H1 (cell line): ENCODE measurements at regions not wholly inside any gene's neighbourhood (a gene's known extent, or its start where the extent isn't known, plus 50 kb on each side); places are given as distances from the start of the nearest gene placed in this dataset.

Source experiments
- CTCF ChIA-PET: fragments of 300-600 bp; sonication (Branson Sonifier 250); formaldehyde crosslinking; loops from one replicate; lab custom pipeline; 2021; ENCODE audit not compliant: partially characterized antibody; lab: Charles Lee
- POLR2A ChIA-PET: fragments of 300-600 bp; sonication (Branson Sonifier 250); formaldehyde crosslinking; loops from one replicate; lab custom pipeline; 2021; ENCODE audit warnings: inconsistent platforms; ENCODE audit not compliant: partially characterized antibody; lab: Charles Lee
- DNase-seq, 2 experiments: peaks; one replicate each; pipeline versions ENCODE4 v3.0.0 to v3.0.0-alpha.2; 2010 to 2022; ENCODE audit warnings: low spot score in 2 of 2, low read depth in 1 of 2, mixed read lengths in 1 of 2
- FAIRE-seq: peaks from 2 replicates; lab custom pipeline; 2011; peaks lifted over from hg19 to GRCh38; lab: Jason Lieb, UNC
- H2AFZ ChIP-seq: 2 replicates; pipeline ENCODE4 v1.8.1; 2012; ENCODE audit warnings: low read length, inconsistent platforms
- H2AK5ac ChIP-seq: 2 replicates; pipeline ENCODE4 v1.6.1; 2013; ENCODE audit warnings: low read depth, low read length
- H2BK120ac ChIP-seq: replicated peaks from 2 replicates; pipeline ENCODE3; 2013; ENCODE audit warnings: low read depth, low read length, inconsistent platforms
- H2BK12ac ChIP-seq: 2 replicates; pipeline ENCODE4 v1.6.1; 2013; ENCODE audit warnings: low read depth, low read length
- H2BK15ac ChIP-seq: 2 replicates; pipeline ENCODE4 v1.6.1; 2013; ENCODE audit warnings: low read length
- H2BK20ac ChIP-seq: 2 replicates; pipeline ENCODE4 v1.6.1; 2013; ENCODE audit warnings: low read length
- H2BK5ac ChIP-seq: 2 replicates; pipeline ENCODE4 v1.6.1; 2013; ENCODE audit warnings: low read depth, low read length
- H3K14ac ChIP-seq: 2 replicates; pipeline ENCODE4 v1.6.1; 2013; ENCODE audit warnings: inconsistent platforms; ENCODE audit not compliant: insufficient read length
- H3K18ac ChIP-seq: 2 replicates; pipeline ENCODE4 v1.6.1; 2013; ENCODE audit warnings: low read length; ENCODE audit errors: extremely low read depth
- H3K23ac ChIP-seq: 2 replicates; pipeline ENCODE4 v1.6.1; 2013; ENCODE audit warnings: inconsistent platforms; ENCODE audit not compliant: insufficient read length
- H3K23me2 ChIP-seq: 2 replicates; pipeline ENCODE4 v1.6.1; 2013; ENCODE audit warnings: low read depth, low read length
- H3K27ac ChIP-seq: 2 replicates; pipeline ENCODE4 v1.6.1; 2011; ENCODE audit warnings: low read depth, low read length, inconsistent platforms
- H3K27me3 ChIP-seq, 4 experiments: replicated peaks in 1 of 4; 1 replicate in 1 of 4; 2 replicates in 3 of 4; pipeline versions ENCODE4 v1.6.1 to v1.8.1; 2011 to 2013; ENCODE audit warnings: low read length in 3 of 4, mild to moderate bottlenecking in 3 of 4, inconsistent platforms in 2 of 4, mixed read lengths in 2 of 4, moderate library complexity in 1 of 4; ENCODE audit not compliant: control insufficient read depth in 3 of 4, insufficient read depth in 3 of 4; ENCODE audit errors: extremely low read depth in 1 of 4
- H3K36me3 ChIP-seq, 4 experiments: 2 replicates each; pipeline versions ENCODE4 v1.6.1 to v1.8.1; 2011 to 2013; ENCODE audit warnings: mild to moderate bottlenecking in 4 of 4, low read length in 3 of 4, moderate library complexity in 2 of 4, control low read depth in 1 of 4, inconsistent platforms in 1 of 4; ENCODE audit not compliant: insufficient read depth in 4 of 4, control insufficient read depth in 2 of 4
- H3K4ac ChIP-seq: replicated peaks from 2 replicates; pipeline ENCODE3; 2013; ENCODE audit warnings: low read length, low read depth, mixed read lengths, inconsistent platforms; ENCODE audit not compliant: insufficient read length
- H3K4me1 ChIP-seq, 4 experiments: replicated peaks in 1 of 4; 1 replicate in 1 of 4; 2 replicates in 3 of 4; pipeline versions ENCODE4 v1.6.1 to v1.8.1; 2011 to 2013; ENCODE audit warnings: low read length in 3 of 4, inconsistent platforms in 2 of 4, mixed read lengths in 1 of 4; ENCODE audit not compliant: insufficient read depth in 4 of 4, control insufficient read depth in 3 of 4
- H3K4me2 ChIP-seq, 2 experiments: 2 replicates each; pipeline versions ENCODE4 v1.6.1 to v1.8.1; 2011 to 2013; ENCODE audit warnings: low read depth in 2 of 2, low read length in 2 of 2, control low read depth in 1 of 2, inconsistent platforms in 1 of 2, mild to moderate bottlenecking in 1 of 2; ENCODE audit not compliant: insufficient read depth in 1 of 2
- H3K4me3 ChIP-seq, 4 experiments: fragments of 200-600, 300-600 bp in 1 of 4; sonication (generic), shearing (Covaris generic), sonication (Bioruptor Twin) in 1 of 4; 2 replicates each; pipeline versions ENCODE4 v1.5.1 to v1.8.1; 2011 to 2016; ENCODE audit warnings: low read length in 4 of 4, low read depth in 3 of 4, control low read depth in 2 of 4, inconsistent platforms in 2 of 4, mild to moderate bottlenecking in 2 of 4, mixed read lengths in 1 of 4, moderate library complexity in 1 of 4; ENCODE audit not compliant: insufficient read depth in 2 of 4; ENCODE audit errors: extremely low read depth in 1 of 4
- H3K56ac ChIP-seq: replicated peaks from 2 replicates; pipeline ENCODE3; 2013; ENCODE audit warnings: low read depth, mild to moderate bottlenecking, mixed read lengths, low read length, inconsistent platforms; ENCODE audit not compliant: insufficient read length
- H3K79me1 ChIP-seq: 2 replicates; pipeline ENCODE4 v1.6.1; 2013; ENCODE audit warnings: low read depth, low read length, control low read depth
- H3K79me2 ChIP-seq, 2 experiments: 2 replicates each; pipeline versions ENCODE4 v1.6.1 to v1.8.1; 2012 to 2013; ENCODE audit warnings: low read length in 2 of 2, mild to moderate bottlenecking in 2 of 2, inconsistent platforms in 1 of 2; ENCODE audit not compliant: insufficient read depth in 2 of 2, control insufficient read depth in 1 of 2
- H3K9ac ChIP-seq, 4 experiments: replicated peaks in 1 of 4; 1 replicate in 1 of 4; 2 replicates in 3 of 4; pipeline versions ENCODE4 v1.6.1 to v1.8.1; 2011 to 2013; ENCODE audit warnings: low read depth in 3 of 4, low read length in 3 of 4, control low read depth in 2 of 4, mild to moderate bottlenecking in 2 of 4, moderate library complexity in 2 of 4, inconsistent platforms in 1 of 4; ENCODE audit errors: extremely low read depth in 1 of 4
- H3K9me3 ChIP-seq, 2 experiments: 2 replicates each; pipeline versions ENCODE4 v1.6.1 to v1.8.1; 2012 to 2013; ENCODE audit warnings: mild to moderate bottlenecking in 2 of 2, moderate library complexity in 2 of 2, control low read depth in 1 of 2, inconsistent platforms in 1 of 2, low read depth in 1 of 2, low read length in 1 of 2, mixed read lengths in 1 of 2; ENCODE audit not compliant: insufficient read depth in 2 of 2
- H4K20me1 ChIP-seq, 2 experiments: replicated peaks in 1 of 2; 2 replicates each; pipeline versions ENCODE3 to v1.8.1; 2011 to 2013; ENCODE audit warnings: inconsistent platforms in 2 of 2, low read length in 2 of 2, mild to moderate bottlenecking in 1 of 2; ENCODE audit not compliant: insufficient read depth in 2 of 2, control insufficient read depth in 1 of 2
- H4K5ac ChIP-seq: 2 replicates; pipeline ENCODE4 v1.6.1; 2013; ENCODE audit warnings: low read length, low read depth, mixed read lengths, inconsistent platforms; ENCODE audit not compliant: insufficient read length
- H4K8ac ChIP-seq: 2 replicates; pipeline ENCODE4 v1.8.0; 2013; ENCODE audit warnings: mild to moderate bottlenecking, moderate library complexity, low read length, inconsistent platforms; ENCODE audit not compliant: insufficient read depth; ENCODE audit errors: extremely low read depth
- H4K91ac ChIP-seq: replicated peaks from 2 replicates; pipeline ENCODE3; 2013; ENCODE audit warnings: low read length, mixed read lengths, inconsistent platforms; ENCODE audit not compliant: insufficient read length
- CHD1 ChIP-seq: IDR thresholded peaks from 2 replicates; pipeline ENCODE4 v1.6.1; 2012; ENCODE audit warnings: low read depth, low read length, improper control_type of control experiment
- CREB1 ChIP-seq: IDR thresholded peaks from 2 replicates; pipeline ENCODE4 v1.6.1; 2012; ENCODE audit warnings: inconsistent platforms
- POLR2AphosphoS5 ChIP-seq: IDR thresholded peaks from 2 replicates; pipeline ENCODE4 v1.6.1; 2011; ENCODE audit warnings: low read depth, low read length
- RFX5 ChIP-seq: IDR thresholded peaks from 2 replicates; pipeline ENCODE4 v1.6.1; 2011; ENCODE audit warnings: low read depth, low read length, improper control_type of control experiment, borderline replicate concordance
- SAP30 ChIP-seq: fragments of 300-600 bp; sonication (generic); IDR thresholded peaks from 2 replicates; pipeline ENCODE4 v1.7.1; 2012; ENCODE audit warnings: low read length, moderate library complexity, mild to moderate bottlenecking, inconsistent platforms; ENCODE audit not compliant: insufficient read depth, insufficient replicate concordance
- SP4 ChIP-seq: IDR thresholded peaks from 2 replicates; pipeline ENCODE4 v1.6.1; 2012; ENCODE audit warnings: low read length, inconsistent platforms
- TCF12 ChIP-seq: IDR thresholded peaks from 2 replicates; pipeline ENCODE4 v1.6.1; 2011; ENCODE audit warnings: low read depth, mild to moderate bottlenecking, low read length
- WGBS, 2 experiments: shearing (Covaris generic) in 1 of 2; methylation state at CpG; one replicate each; pipeline versions ENCODE4 v1.1.6 to v1.1.7; 2013 to 2015; ENCODE audit warnings: low lambda C conversion rate in 2 of 2, mixed read lengths in 2 of 2, inconsistent platforms in 1 of 2, low coverage in 1 of 2, missing lambda C conversion rate in 1 of 2; ENCODE audit not compliant: insufficient replicate concordance in 2 of 2, insufficient coverage in 1 of 2, insufficient read length in 1 of 2; ENCODE audit errors: extremely low coverage in 1 of 2, missing lambda C conversion rate in 1 of 2; 5-methylcytosine and 5-hydroxymethylcytosine counted together
- TF ChIP-seq, protein P1 (sequence below): IDR thresholded peaks from 2 replicates; pipeline ENCODE4 v1.6.1; 2011; ENCODE audit warnings: low read depth, mild to moderate bottlenecking, low read length; ENCODE audit not compliant: insufficient read depth

DNA sequence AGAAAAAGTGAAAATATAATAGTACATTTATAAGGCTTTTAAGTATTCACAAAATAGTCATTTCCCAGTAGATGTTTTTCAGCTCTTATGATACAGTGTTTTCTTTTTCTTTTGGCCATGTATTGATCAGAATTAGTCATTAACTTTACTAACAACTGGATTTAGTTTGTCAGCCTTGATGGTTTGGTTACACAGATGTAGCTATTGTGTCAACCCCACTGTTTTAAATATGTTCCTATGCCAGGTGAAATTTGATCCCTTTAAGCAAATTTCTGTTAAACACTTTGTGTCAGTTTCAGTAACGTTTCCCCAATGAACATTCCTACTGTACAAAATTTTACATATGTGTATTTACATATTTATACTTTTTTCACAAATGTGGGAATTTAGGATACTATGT is 261.5 kb upstream of the STARD13 start:
- H3K27ac ChIP-seq: no peak overlapping the region

More for the DNA sequence above, 261.5 kb upstream of the STARD13 start:
- Histone ChIP-seq H4K8ac (no peak overlapping the region), H3K4me1 (peaks cover 0 to 9% (median 4%) of the 10 kb centered on the region in 4 experiments; a peak in 4 of 7 replicates), H3K23me2 (0 out of 2 replicates have a peak, but pooled peaks cover 4% of the 10 kb centered on the region), H2BK15ac (no peak overlapping the region), H2BK5ac (no peak overlapping the region), H3K18ac (no peak overlapping the region), H3K14ac (no peak overlapping the region), H3K9me3 (no peaks in the 10 kb centered on the region), H2BK120ac (no peak overlapping the region), H2BK12ac (no peak overlapping the region), H3K4me3 (no peak overlapping the region), H4K5ac (no peak overlapping the region), H3K27me3 (no peaks in the 10 kb centered on the region), H3K79me1 (no peaks in the 10 kb centered on the region), H3K79me2 (no peaks in the 10 kb centered on the region), H3K23ac (no peak overlapping the region), H2BK20ac (no peak overlapping the region), H4K20me1 (no peaks in the 10 kb centered on the region), H2AFZ (no peak overlapping the region), H3K4ac (no peak overlapping the region), H2AK5ac (no peak overlapping the region), H3K36me3 (no peaks in the 10 kb centered on the region), H3K56ac (no peak overlapping the region), H4K91ac (no peak overlapping the region), H3K4me2 (no peak overlapping the region), H3K9ac (no peak overlapping the region)
- DNase-seq (no peak), FAIRE-seq (no peak)
- ChIA-PET POLR2A (interaction anchor here (1.1 kb wide), 1 partner anchor 11 kb away, joined by 4 read pairs; no protein-coding TSS in a partner anchor), CTCF (interaction anchor here (1.4 kb wide), 1 partner anchor 177 kb away, joined by 5 read pairs; no protein-coding TSS in a partner anchor)
- WGBS, 2 experiments: 65% methylated on average over 1 of the region's 1 CpG; no CpG with 5 or more reads in 1 of the 2 experiments
- TF ChIP-seq, protein P1, sequence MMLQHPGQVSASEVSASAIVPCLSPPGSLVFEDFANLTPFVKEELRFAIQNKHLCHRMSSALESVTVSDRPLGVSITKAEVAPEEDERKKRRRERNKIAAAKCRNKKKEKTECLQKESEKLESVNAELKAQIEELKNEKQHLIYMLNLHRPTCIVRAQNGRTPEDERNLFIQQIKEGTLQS: no peak
- no peak for TF ChIP-seq CHD1
- TF ChIP-seq SP4: no peak
- TF ChIP-seq RFX5: no peak
- TF ChIP-seq SAP30: no peak
- TF ChIP-seq CREB1: no peak
- TF ChIP-seq POLR2AphosphoS5: no peak
- TF ChIP-seq TCF12: no peak
- TF ChIP-seq, all 59 proteins: peak for 0
